ENCODE measurements at regions not wholly inside any gene's neighbourhood (a gene's known extent, or its start where the extent isn't known, plus 50 kb on each side); places are given as distances from the start of the nearest gene placed in this dataset.

- H3K27me3 ChIP-seq (ENCODE audit: insufficient read depth): no peaks in the 10 kb centered on the region
- H3K27ac ChIP-seq (ENCODE audit: low read depth): no peak overlapping the region
- no peak for TF ChIP-seq CREB1 (CRISPR knock-in tag; IDR thresholded peaks at IDR 0.05; ENCODE audit: low read depth)
- TF ChIP-seq STAT1 (IDR thresholded peaks at IDR 0.05; ENCODE audit: unreplicated experiment): no peak
- H3K4me1 ChIP-seq (ENCODE audit: insufficient read depth): no peaks in the 10 kb centered on the region
- H3K4me1 Mint-ChIP-seq: peaks cover 2% of the 10 kb centered on the region; the same call in 2 of the 3 replicates
- no peak for ATAC-seq
- no peak for DNase-seq (ENCODE audit: low spot score)
- no peaks in the 10 kb centered on the region for H3F3A ChIP-seq (replicated peaks; ENCODE audit: low read depth)
- H3K79me2 ChIP-seq (replicated peaks; ENCODE audit: insufficient read depth): no peaks in the 10 kb centered on the region
- no peak overlapping the region for H3K27ac Mint-ChIP-seq
- H3K36me3 Mint-ChIP-seq (ENCODE audit: low read depth): no peaks in the 10 kb centered on the region
- no peaks in the 10 kb centered on the region for H4K20me1 ChIP-seq (replicated peaks; ENCODE audit: insufficient read depth)
- H3K9me3 Mint-ChIP-seq: peaks cover 2% of the 10 kb centered on the region; the same call in 2 of the 3 replicates
- H3K4me2 ChIP-seq: no peak overlapping the region
- 0 out of 2 replicates have a peak, but pooled peaks cover 3% of the 10 kb centered on the region for H3K9me2 ChIP-seq (ENCODE audit: insufficient read depth)
- H3K4me3 ChIP-seq: no peak overlapping the region
- H2AFZ ChIP-seq: 0 out of 2 replicates have a peak overlapping the region, but pooled peaks have one; percentile 43
- no peaks in the 10 kb centered on the region for H3K36me3 ChIP-seq (ENCODE audit: insufficient read depth)
- no peak overlapping the region for H3K4me3 Mint-ChIP-seq
- peaks cover 7% of the 10 kb centered on the region for H3K27me3 Mint-ChIP-seq (ENCODE audit: insufficient read depth, low read depth, poor library complexity)
Observed at GRCh38 chr10:31210190-31210589, 108.8 kb upstream of the ZEB1 start.

GRCh38 chr10:31213959-31214358 is 105.1 kb upstream of the ZEB1 start:
- H3K36me3 ChIP-seq (ENCODE audit: insufficient read depth): no peaks in the 10 kb centered on the region
- no peak overlapping the region for H3K4me3 ChIP-seq
- no peaks in the 10 kb centered on the region for H3K79me2 ChIP-seq (replicated peaks; ENCODE audit: insufficient read depth)
- no peaks in the 10 kb centered on the region for H3K27me3 ChIP-seq (ENCODE audit: insufficient read depth)
- Mint-ChIP-seq H3K9me3 (no peaks in the 10 kb centered on the region), H3K36me3 (ENCODE audit: low read depth) (no peaks in the 10 kb centered on the region), H3K27ac (no peak overlapping the region), H3K27me3 (ENCODE audit: insufficient read depth, low read depth, poor library complexity) (peaks cover 7% of the 10 kb centered on the region), H3K4me1 (peaks cover 6% of the 10 kb centered on the region), H3K4me3 (no peak overlapping the region)
- ATAC-seq: no peak
- no peaks in the 10 kb centered on the region for H4K20me1 ChIP-seq (replicated peaks; ENCODE audit: insufficient read depth)
- no peaks in the 10 kb centered on the region for H3K4me1 ChIP-seq (ENCODE audit: insufficient read depth)
- TF ChIP-seq ZNF331 (CRISPR knock-in tag; IDR thresholded peaks at IDR 0.05; ENCODE audit: low read depth) (no peak), ETS1 (IDR thresholded peaks at IDR 0.05) (no peak), NANOG (IDR thresholded peaks at IDR 0.05; ENCODE audit: borderline replicate concordance) (no peak), REST (IDR thresholded peaks at IDR 0.05; ENCODE audit: unreplicated experiment) (no peak), POLR2AphosphoS5 (IDR thresholded peaks at IDR 0.05; ENCODE audit: low read depth) (no peak)
- H3K4me2 ChIP-seq: no peak overlapping the region
- H3K27ac ChIP-seq (ENCODE audit: low read depth): no peak overlapping the region
- DNase-seq (ENCODE audit: low spot score): no peak
- no peaks in the 10 kb centered on the region for H3F3A ChIP-seq (replicated peaks; ENCODE audit: low read depth)
- H2AFZ ChIP-seq: no peak overlapping the region
- 0 out of 2 replicates have a peak, but pooled peaks cover 3% of the 10 kb centered on the region for H3K9me2 ChIP-seq (ENCODE audit: insufficient read depth)
